GM13977 (cell line): ENCODE measurements at regions not wholly inside any gene's neighbourhood (a gene's known extent, or its start where the extent isn't known, plus 50 kb on each side); places are given as distances from the start of the nearest gene placed in this dataset.

Experiments
- DNase-seq: peaks from one replicate; pipeline ENCODE4 v3.0.0; 2012; ENCODE audit warnings: low spot score
- CTCF ChIP-seq: IDR thresholded peaks from 2 replicates; pipeline ENCODE4 v1.5.1; 2012; ENCODE audit warnings: mild to moderate bottlenecking, control low read depth; ENCODE audit not compliant: insufficient read depth; ENCODE audit errors: extremely low read depth, missing control alignments
- in situ Hi-C: fragments of 300-500 bp; cut with MboI; formaldehyde crosslinking; loops from one replicate; pipeline ENCODE4 v1.12.0; 2022; ENCODE audit warnings: low sequenced_read_pairs, low pct_unique_long_range_greater_than_20kb, mixed read lengths, inconsistent platforms; ENCODE audit not compliant: unreplicated experiment

GRCh38 chr3:30526031-30526430 is 80.4 kb upstream of the TGFBR2 start:
- TF ChIP-seq CTCF, result no peak
- DNase-seq, result no peak
- in situ Hi-C loops, result no loop called here

- in situ Hi-C loops, result no loop called here
- TF ChIP-seq CTCF, result no peak
- DNase-seq, result no peak
These were observed 79.2 kb upstream of the TGFBR2 start for GRCh38 chr3:30527186-30527585.

GRCh38 chr3:30527720-30528119 is 78.7 kb upstream of the TGFBR2 start:
- TF ChIP-seq CTCF, result no peak
- DNase-seq, result no peak
- in situ Hi-C loops, result no loop called here

DNA sequence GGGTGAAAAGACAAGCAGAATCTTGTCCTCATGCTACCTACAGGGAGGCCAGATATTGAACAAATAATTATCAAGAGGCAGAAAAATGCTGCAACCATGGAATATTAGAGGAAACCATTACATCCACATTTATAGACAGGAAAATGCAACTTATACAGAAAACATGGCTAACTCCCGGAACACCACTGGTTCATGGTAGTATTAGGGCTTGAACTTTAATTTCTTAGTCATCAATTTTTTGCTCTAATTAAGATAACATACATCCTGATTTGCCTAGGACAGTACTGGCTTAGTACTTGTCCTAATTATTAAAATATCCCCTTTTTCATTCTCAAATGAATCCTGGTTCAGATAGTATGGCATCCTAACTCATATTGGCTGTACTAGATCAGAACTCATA is 76.3 kb upstream of the TGFBR2 start:
- TF ChIP-seq CTCF, result no peak
- in situ Hi-C loops, result no loop called here
- no peak for DNase-seq

DNA sequence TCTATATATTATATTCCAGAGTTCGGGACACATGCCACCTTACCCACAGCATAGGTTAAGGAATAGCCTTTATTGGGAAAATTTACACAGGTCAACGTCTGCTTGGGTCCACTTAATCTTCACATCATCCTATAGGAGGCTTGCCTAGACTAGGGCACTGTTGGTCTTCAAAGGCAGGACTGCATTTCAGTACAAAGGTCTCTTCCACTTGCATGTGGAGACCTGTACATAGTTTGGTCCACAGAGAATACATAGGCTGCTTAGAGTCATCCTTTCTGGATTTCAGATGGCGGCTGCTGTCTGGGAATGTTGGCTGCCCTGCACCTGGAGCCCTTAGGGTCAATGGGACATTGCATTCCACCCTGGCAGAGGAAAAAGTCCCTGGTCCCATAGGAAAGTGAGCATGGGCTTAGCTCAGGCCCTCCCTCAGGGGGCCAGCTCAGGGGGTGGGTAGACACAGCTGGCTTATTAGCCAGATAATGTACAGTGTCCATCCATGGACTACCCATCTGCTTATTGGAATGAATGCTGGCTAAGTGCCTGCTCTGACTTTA is 75.3 kb upstream of the TGFBR2 start:
- TF ChIP-seq CTCF, result no peak
- DNase-seq, result no peak
- in situ Hi-C loops, result no loop called here

DNA sequence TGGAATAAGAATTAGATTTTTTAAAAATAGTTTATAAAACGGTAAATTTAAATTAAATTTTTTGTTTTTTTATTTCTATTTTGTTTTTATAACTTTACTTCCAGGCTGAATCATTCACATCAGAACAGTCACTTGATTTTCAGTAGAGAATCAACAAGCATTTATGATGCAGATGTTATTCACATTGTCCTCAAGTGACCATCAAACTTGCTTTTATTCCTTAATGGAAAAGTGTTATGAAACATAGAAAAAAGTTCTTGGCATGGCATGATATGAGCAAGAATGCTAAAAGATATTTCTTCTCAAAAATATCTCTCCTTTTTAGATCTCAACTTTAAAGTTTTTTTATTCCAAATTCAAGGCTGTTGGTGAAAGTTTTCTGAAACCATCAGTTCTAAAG is 70.9 kb upstream of the TGFBR2 start:
- no peak for DNase-seq
- in situ Hi-C loops, result no loop called here
- TF ChIP-seq CTCF, result no peak

DNA sequence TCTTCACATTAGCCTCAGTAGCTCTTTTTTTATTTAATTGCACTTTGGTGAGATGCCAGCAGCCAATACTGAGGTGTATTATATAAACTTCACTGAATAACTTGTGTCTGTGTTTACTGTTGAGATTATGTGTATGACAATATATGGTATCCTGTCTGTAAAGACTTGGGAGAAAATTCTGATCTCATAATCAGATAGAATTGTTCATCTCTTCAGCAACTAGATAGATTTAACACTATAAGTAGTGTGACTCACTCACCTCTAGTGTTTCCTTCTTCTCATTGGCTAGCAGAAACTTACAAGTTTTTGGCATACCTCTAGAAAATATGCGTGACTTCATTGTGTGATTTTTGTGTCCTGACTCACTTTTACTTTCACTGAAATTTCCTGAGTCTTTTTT is 67.6 kb upstream of the TGFBR2 start:
- in situ Hi-C loops, result no loop called here
- TF ChIP-seq CTCF, result no peak
- DNase-seq, result no peak
